A549 (cell line): ENCODE measurements at regions not wholly inside any gene's neighbourhood (a gene's known extent, or its start where the extent isn't known, plus 50 kb on each side); places are given as distances from the start of the nearest gene placed in this dataset.

Experiments
- ATAC-seq, 2 experiments: fragments of 200-7000 bp in 1 of 2; fragments of >200 bp in 1 of 2; cut with Nextera tagmentation in 1 of 2; cut with Tn5 transposase in 1 of 2; 3 replicates each; pipeline versions ENCODE4 v1.8.0 to v1.9.1; 2018 to 2020; ENCODE audit warnings: mild to moderate bottlenecking in 1 of 2, moderate library complexity in 1 of 2
- CTCF ChIA-PET: fragments of 300-600 bp; sonication (Branson Sonifier 250); formaldehyde crosslinking; extraction: SDS; loops from one replicate; lab custom pipeline; 2021; ENCODE audit warnings: antibody characterized with exemption, inconsistent platforms; lab: Yijun Ruan, JAX
- POLR2A ChIA-PET: fragments of 350-600 bp; formaldehyde crosslinking; extraction: SDS; loops from one replicate; lab custom pipeline; 2021; ENCODE audit warnings: antibody characterized with exemption, inconsistent platforms; lab: Yijun Ruan, JAX
- DNase-seq, 2 experiments: peaks; one replicate each; pipeline versions ENCODE4 v3.0.0 to v3.0.0-alpha.2; 2011 to 2016; ENCODE audit warnings: low read depth in 1 of 2, low spot score in 1 of 2
- FAIRE-seq: peaks from 2 replicates; lab custom pipeline; 2011; peaks lifted over from hg19 to GRCh38; lab: Jason Lieb, UNC
- H3K27ac ChIP-seq, 2 experiments: fragments of >200 bp; sonication (Bioruptor Twin); formaldehyde crosslinking; 3 replicates each; pipeline ENCODE4 v1.5.1; 2016 to 2017
- H3K4me1 ChIP-seq: fragments of >200 bp; sonication (Bioruptor Twin); formaldehyde crosslinking; 3 replicates; pipeline ENCODE4 v1.6.1; 2016
- H3K4me2 ChIP-seq: fragments of >200 bp; sonication (Bioruptor Twin); formaldehyde crosslinking; 3 replicates; pipeline ENCODE4 v1.6.1; 2016
- H3K4me3 ChIP-seq: fragments of >200 bp; sonication (Bioruptor Twin); formaldehyde crosslinking; 3 replicates; pipeline ENCODE4 v1.5.1; 2016
- H3K9me3 ChIP-seq: fragments of >200 bp; sonication (Bioruptor Twin); formaldehyde crosslinking; 3 replicates; pipeline ENCODE4 v1.6.1; 2016
- CBX8 ChIP-seq: fragments of 200-600 bp; sonication (generic); IDR thresholded peaks from 2 replicates; pipeline ENCODE4 v1.6.1; 2016
- CHD4 ChIP-seq: fragments of 200-600 bp; sonication (generic); IDR thresholded peaks from 2 replicates; pipeline ENCODE4 v1.6.1; 2016; ENCODE audit warnings: antibody characterized with exemption, mild to moderate bottlenecking, borderline replicate concordance
- E2F6 ChIP-seq: IDR thresholded peaks from 2 replicates; pipeline ENCODE4 v1.6.1; 2012; ENCODE audit warnings: low read depth, borderline replicate concordance
- ESRRA ChIP-seq: fragments of 150-350 bp; IDR thresholded peaks from 2 replicates; pipeline ENCODE4 v1.6.1; 2014; ENCODE audit warnings: mild to moderate bottlenecking, low read length, borderline replicate concordance
- GATA3 ChIP-seq: IDR thresholded peaks from 2 replicates; pipeline ENCODE4 v1.6.1; 2012; ENCODE audit warnings: borderline replicate concordance
- HDAC2 ChIP-seq: fragments of 200-600 bp; sonication (generic); IDR thresholded peaks from 2 replicates; pipeline ENCODE4 v1.6.1; 2016
- HES2 ChIP-seq: fragments of >200 bp; sonication (Bioruptor Twin); formaldehyde crosslinking; IDR thresholded peaks from 2 replicates; pipeline ENCODE4 v1.6.1; 2016
- HEYL ChIP-seq: fragments of 250-450 bp; sonication (Bioruptor Pico); IDR thresholded peaks from 2 replicates; pipeline ENCODE4 v1.8.0; 2021; ENCODE audit warnings: mild to moderate bottlenecking, moderate library complexity
- HOXA7 ChIP-seq: fragments of 250-450 bp; sonication (Bioruptor Pico); IDR thresholded peaks from 2 replicates; pipeline ENCODE4 v1.5.0; 2020; ENCODE audit warnings: mild to moderate bottlenecking, moderate library complexity
- HOXB5 ChIP-seq: fragments of 250-450 bp; sonication (Bioruptor Pico); IDR thresholded peaks from 2 replicates; pipeline ENCODE4 v1.5.0; 2020; ENCODE audit warnings: mild to moderate bottlenecking, moderate library complexity
- JUNB ChIP-seq: fragments of >200 bp; sonication (Bioruptor Twin); formaldehyde crosslinking; IDR thresholded peaks from 2 replicates; pipeline ENCODE4 v1.6.1; 2016
- KDM5A ChIP-seq: fragments of 200-600 bp; sonication (generic); IDR thresholded peaks from 2 replicates; pipeline ENCODE4 v1.6.1; 2016; ENCODE audit warnings: antibody characterized with exemption, mild to moderate bottlenecking
- MYC ChIP-seq: IDR thresholded peaks from 2 replicates; pipeline ENCODE4 v1.6.1; 2012; ENCODE audit warnings: mild to moderate bottlenecking, inconsistent platforms, low read length, improper control_type of control experiment, borderline replicate concordance
- NPAS2 ChIP-seq: fragments of 250-450 bp; sonication (Bioruptor Pico); IDR thresholded peaks from 2 replicates; pipeline ENCODE4 v1.8.0; 2022; ENCODE audit warnings: mild to moderate bottlenecking, moderate library complexity, borderline replicate concordance
- PHF8 ChIP-seq: fragments of 200-600 bp; sonication (generic); IDR thresholded peaks from 2 replicates; pipeline ENCODE4 v1.6.1; 2016; ENCODE audit warnings: low read depth, mild to moderate bottlenecking, antibody characterized with exemption, moderate library complexity, borderline replicate concordance
- POLR2A ChIP-seq: IDR thresholded peaks from 2 replicates; pipeline ENCODE4 v1.6.1; 2012; ENCODE audit warnings: mild to moderate bottlenecking, low read length
- RAD21 ChIP-seq, 2 experiments: fragments of >200 bp in 1 of 2; sonication (Bioruptor Twin) in 1 of 2; formaldehyde crosslinking in 1 of 2; IDR thresholded peaks in 1 of 2; conservative IDR thresholded peaks in 1 of 2; 2 replicates in 1 of 2; 3 replicates in 1 of 2; pipeline ENCODE4 v1.6.1; 2012 to 2018; ENCODE audit warnings: inconsistent platforms in 1 of 2
- RCOR1 ChIP-seq: fragments of 150-350 bp; IDR thresholded peaks from 2 replicates; pipeline ENCODE4 v1.6.1; 2014; ENCODE audit warnings: antibody characterized with exemption, low read length, low read depth
- RFX5 ChIP-seq: fragments of 450-650 bp; IDR thresholded peaks from 2 replicates; pipeline ENCODE4 v1.7.1; 2014; ENCODE audit warnings: antibody characterized with exemption, mild to moderate bottlenecking, moderate library complexity
- TP53 ChIP-seq: fragments of 250-450 bp; sonication (Bioruptor Pico); IDR thresholded peaks from 2 replicates; pipeline ENCODE4 v1.5.0; 2021; ENCODE audit warnings: mild to moderate bottlenecking, moderate library complexity
- USF2 ChIP-seq: fragments of 450-650 bp; IDR thresholded peaks from 2 replicates; pipeline ENCODE4 v1.6.1; 2014; ENCODE audit warnings: antibody characterized with exemption
- ZC3H11A ChIP-seq: fragments of 450-650 bp; IDR thresholded peaks from 2 replicates; pipeline ENCODE4 v1.6.1; 2014; ENCODE audit warnings: antibody characterized with exemption, mild to moderate bottlenecking
- ZSCAN20 ChIP-seq: fragments of 250-450 bp; sonication (Bioruptor Pico); IDR thresholded peaks from 2 replicates; pipeline ENCODE4 v1.8.0; 2022; ENCODE audit warnings: mild to moderate bottlenecking, moderate library complexity
- WGBS: methylation state at CpG from one replicate; pipeline ENCODE4 v1.1.6; 2017; ENCODE audit errors: missing lambda C conversion rate; 5-methylcytosine and 5-hydroxymethylcytosine counted together
- TF ChIP-seq, protein P1 (sequence below): IDR thresholded peaks from 2 replicates; pipeline ENCODE4 v1.6.1; 2012
- TF ChIP-seq, protein P2 (sequence below): fragments of 250-450 bp; sonication (Bioruptor Pico); IDR thresholded peaks from 2 replicates; pipeline ENCODE4 v1.5.0; 2020; ENCODE audit warnings: low read depth, mild to moderate bottlenecking, moderate library complexity
- TF ChIP-seq, protein P3 (sequence below): fragments of 150-350 bp; IDR thresholded peaks from 2 replicates; pipeline ENCODE4 v1.6.1; 2014; ENCODE audit warnings: low read depth, mild to moderate bottlenecking, low read length
- TF ChIP-seq, protein P4 (sequence below): IDR thresholded peaks from 2 replicates; pipeline ENCODE4 v1.6.1; 2012

GRCh38 chrX:150005027-150005426, 66.7 kb upstream of the EOLA2 start:
- no peak for ATAC-seq
- no peak overlapping the region for H3K27ac ChIP-seq
- WGBS = 88% methylated on average over 2 of the region's 2 CpGs
- CTCF ChIA-PET = no interaction called here
- POLR2A ChIA-PET = no interaction called here
- H3K9me3 ChIP-seq = no peaks in the 10 kb centered on the region
- H3K4me2 ChIP-seq = no peak overlapping the region
- no peaks in the 10 kb centered on the region for H3K4me1 ChIP-seq
- TF ChIP-seq ESRRA (no peak), CHD4 (no peak), CBX8 (no peak), USF2 (no peak), RCOR1 (no peak), HOXB5 (CRISPR knock-in tag) (no peak), JUNB (no peak), E2F6 (no peak), KDM5A (no peak), RAD21 (conservative IDR thresholded peaks at IDR 0.05 in 1 of 2, IDR thresholded peaks at IDR 0.05 in 1 of 2) (no peak), POLR2A (no peak), HES2 (no peak), RFX5 (no peak)
- TF ChIP-seq, all 56 proteins: peak for 0
- FAIRE-seq (no peak), DNase-seq (no peak)
- H3K4me3 ChIP-seq = no peak overlapping the region

- Histone ChIP-seq H3K4me1 (no peaks in the 10 kb centered on the region), H3K9me3 (no peaks in the 10 kb centered on the region), H3K4me2 (no peak overlapping the region), H3K4me3 (no peak overlapping the region), H3K27ac (no peak overlapping the region)
- DNase-seq (no peak), FAIRE-seq (no peak), ATAC-seq (no peak)
- TF ChIP-seq ZC3H11A (no peak), PHF8 (no peak), HEYL (CRISPR knock-in tag) (no peak), ZSCAN20 (CRISPR knock-in tag) (no peak), RAD21 (conservative IDR thresholded peaks at IDR 0.05 in 1 of 2, IDR thresholded peaks at IDR 0.05 in 1 of 2) (no peak), NPAS2 (CRISPR knock-in tag) (no peak), HOXA7 (CRISPR knock-in tag) (no peak), POLR2A (no peak), GATA3 (no peak), CBX8 (no peak), HES2 (no peak), TP53 (no peak), MYC (no peak), USF2 (no peak), HDAC2 (no peak)
- TF ChIP-seq, protein P1, sequence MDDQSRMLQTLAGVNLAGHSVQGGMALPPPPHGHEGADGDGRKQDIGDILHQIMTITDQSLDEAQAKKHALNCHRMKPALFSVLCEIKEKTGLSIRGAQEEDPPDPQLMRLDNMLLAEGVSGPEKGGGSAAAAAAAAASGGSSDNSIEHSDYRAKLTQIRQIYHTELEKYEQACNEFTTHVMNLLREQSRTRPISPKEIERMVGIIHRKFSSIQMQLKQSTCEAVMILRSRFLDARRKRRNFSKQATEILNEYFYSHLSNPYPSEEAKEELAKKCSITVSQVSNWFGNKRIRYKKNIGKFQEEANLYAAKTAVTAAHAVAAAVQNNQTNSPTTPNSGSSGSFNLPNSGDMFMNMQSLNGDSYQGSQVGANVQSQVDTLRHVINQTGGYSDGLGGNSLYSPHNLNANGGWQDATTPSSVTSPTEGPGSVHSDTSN = no peak
- TF ChIP-seq, protein P2, sequence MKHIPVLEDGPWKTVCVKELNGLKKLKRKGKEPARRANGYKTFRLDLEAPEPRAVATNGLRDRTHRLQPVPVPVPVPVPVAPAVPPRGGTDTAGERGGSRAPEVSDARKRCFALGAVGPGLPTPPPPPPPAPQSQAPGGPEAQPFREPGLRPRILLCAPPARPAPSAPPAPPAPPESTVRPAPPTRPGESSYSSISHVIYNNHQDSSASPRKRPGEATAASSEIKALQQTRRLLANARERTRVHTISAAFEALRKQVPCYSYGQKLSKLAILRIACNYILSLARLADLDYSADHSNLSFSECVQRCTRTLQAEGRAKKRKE (CRISPR knock-in tag) = no peak
- TF ChIP-seq, protein P3, sequence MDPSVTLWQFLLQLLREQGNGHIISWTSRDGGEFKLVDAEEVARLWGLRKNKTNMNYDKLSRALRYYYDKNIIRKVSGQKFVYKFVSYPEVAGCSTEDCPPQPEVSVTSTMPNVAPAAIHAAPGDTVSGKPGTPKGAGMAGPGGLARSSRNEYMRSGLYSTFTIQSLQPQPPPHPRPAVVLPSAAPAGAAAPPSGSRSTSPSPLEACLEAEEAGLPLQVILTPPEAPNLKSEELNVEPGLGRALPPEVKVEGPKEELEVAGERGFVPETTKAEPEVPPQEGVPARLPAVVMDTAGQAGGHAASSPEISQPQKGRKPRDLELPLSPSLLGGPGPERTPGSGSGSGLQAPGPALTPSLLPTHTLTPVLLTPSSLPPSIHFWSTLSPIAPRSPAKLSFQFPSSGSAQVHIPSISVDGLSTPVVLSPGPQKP = no peak
- TF ChIP-seq, protein P4, sequence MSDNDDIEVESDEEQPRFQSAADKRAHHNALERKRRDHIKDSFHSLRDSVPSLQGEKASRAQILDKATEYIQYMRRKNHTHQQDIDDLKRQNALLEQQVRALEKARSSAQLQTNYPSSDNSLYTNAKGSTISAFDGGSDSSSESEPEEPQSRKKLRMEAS = no peak
- CTCF ChIA-PET = no interaction called here
- POLR2A ChIA-PET = no interaction called here
- 84% methylated on average over 2 of the region's 2 CpGs for WGBS
These were observed 69.1 kb upstream of the EOLA2 start for GRCh38 chrX:150007356-150007755.
